ENCODE measurements at regions not wholly inside any gene's neighbourhood (a gene's known extent, or its start where the extent isn't known, plus 50 kb on each side); places are given as distances from the start of the nearest gene placed in this dataset.

GRCh38 chr4:79796948-79797347 is 276.1 kb downstream of the ANTXR2 start:
- TF ChIP-seq CTCF (IDR thresholded peaks at IDR 0.05) (no peak), EP300 (IDR thresholded peaks at IDR 0.05) (no peak), POLR2A (IDR thresholded peaks at IDR 0.05; ENCODE audit: low read depth) (no peak), POLR2AphosphoS5 (IDR thresholded peaks at IDR 0.05) (no peak)

Data from esophagus muscularis mucosa (tissue), 4 donors.